ENCODE measurements at regions not wholly inside any gene's neighbourhood (a gene's known extent, or its start where the extent isn't known, plus 50 kb on each side); places are given as distances from the start of the nearest gene placed in this dataset.

DNA sequence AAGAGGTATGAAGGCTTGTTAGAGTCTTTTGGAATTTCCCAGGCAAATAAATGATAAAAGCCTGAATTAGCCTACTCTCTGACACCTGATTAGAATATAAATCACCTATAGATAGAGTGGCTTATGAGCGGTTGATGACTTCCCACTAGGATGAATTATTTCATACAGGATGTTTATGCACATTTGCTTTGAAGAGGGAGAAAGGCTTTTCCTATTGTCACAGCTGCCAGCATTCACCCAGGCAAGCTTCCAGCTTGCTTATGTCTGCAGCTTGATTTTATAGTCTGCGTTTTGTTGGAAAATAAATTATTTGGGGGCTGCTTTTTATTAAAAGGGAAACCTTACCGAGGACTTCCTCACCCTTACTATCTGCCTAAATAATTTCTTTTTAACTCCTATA lies 51.3 kb upstream of the EIF2S2 start:
- Mint-ChIP-seq H3K27me3 (ENCODE audit: insufficient read depth) (peaks cover 4% of the 10 kb centered on the region), H3K4me1 (ENCODE audit: low read depth) (peaks cover 5% of the 10 kb centered on the region), H3K9me3 (no peaks in the 10 kb centered on the region), H3K36me3 (ENCODE audit: low read depth) (no peaks in the 10 kb centered on the region), H3K27ac (no peak overlapping the region), H3K4me3 (no peak overlapping the region)
- intact Hi-C loops (cut with micrococcal nuclease) = no loop called here
- DNase-seq (ENCODE audit: low spot score) = no peak

DNA sequence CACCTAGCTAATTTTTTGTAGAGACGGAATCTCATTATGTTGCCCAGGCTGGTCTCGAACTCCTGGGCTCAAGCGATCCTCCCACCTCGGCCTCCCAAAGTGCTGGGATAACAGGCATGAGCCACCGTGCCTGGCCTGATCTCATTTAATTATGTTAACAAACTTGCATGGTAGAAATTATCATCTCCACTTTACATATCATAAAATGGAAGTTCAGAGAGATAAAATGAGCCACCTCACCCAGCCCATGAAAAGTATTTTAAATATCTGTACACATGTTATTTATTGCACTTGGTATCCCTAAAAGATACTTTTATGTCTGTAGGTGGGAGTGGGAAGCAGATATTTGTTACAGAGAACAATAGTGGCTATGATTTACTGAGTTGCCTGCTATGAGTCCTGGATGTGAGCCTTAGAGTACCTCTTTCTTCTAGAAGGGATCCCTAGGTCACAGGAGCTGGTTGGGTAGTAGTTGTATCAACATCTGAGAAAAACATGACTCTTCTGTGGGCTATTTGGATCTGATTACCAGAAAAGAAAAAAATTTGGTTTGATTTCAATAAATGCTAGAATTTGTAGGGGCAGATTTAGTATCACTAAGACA lies 52.4 kb upstream of the EIF2S2 start:
- H3K36me3 Mint-ChIP-seq (ENCODE audit: low read depth) = no peaks in the 10 kb centered on the region
- peaks cover 4% of the 10 kb centered on the region for H3K27me3 Mint-ChIP-seq (ENCODE audit: insufficient read depth)
- H3K27ac Mint-ChIP-seq = no peak overlapping the region
- H3K9me3 Mint-ChIP-seq = no peaks in the 10 kb centered on the region
- DNase-seq (ENCODE audit: low spot score) = no peak
- peaks cover 5% of the 10 kb centered on the region for H3K4me1 Mint-ChIP-seq (ENCODE audit: low read depth)
- intact Hi-C loops (cut with micrococcal nuclease) = no loop called here
- no peak overlapping the region for H3K4me3 Mint-ChIP-seq

DNA sequence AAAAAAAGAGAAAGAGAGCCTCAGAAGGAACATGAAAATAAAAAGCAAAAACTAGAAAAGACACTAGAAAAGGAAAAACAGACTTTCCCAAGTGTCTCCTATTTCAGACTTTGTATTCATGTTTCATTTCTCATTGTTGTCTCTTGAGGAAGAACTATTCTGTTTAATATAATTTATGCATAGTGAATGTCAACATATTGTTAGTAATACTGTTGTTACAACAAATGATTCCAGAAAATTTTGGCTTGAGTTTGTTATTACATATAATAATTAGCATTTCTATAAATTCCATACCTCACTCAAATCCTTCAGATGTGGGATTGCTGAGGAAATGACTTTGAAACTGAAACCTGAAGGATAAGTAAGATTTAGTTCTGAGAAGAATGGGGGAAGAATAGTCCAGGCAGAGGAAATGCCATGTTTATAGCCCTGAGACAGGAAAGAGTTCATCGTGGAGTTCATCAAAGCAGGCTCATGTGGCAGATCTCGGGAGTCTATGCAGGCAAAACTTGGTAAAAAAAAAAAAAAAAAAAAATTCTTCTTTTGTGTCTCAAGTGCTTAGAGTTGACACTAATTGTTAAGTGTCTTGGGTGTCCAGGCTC lies 53.1 kb upstream of the EIF2S2 start:
- intact Hi-C loops (cut with micrococcal nuclease) = no loop called here
- no peaks in the 10 kb centered on the region for H3K9me3 Mint-ChIP-seq
- no peaks in the 10 kb centered on the region for H3K36me3 Mint-ChIP-seq (ENCODE audit: low read depth)
- no peak for DNase-seq (ENCODE audit: low spot score)
- no peak overlapping the region for H3K4me3 Mint-ChIP-seq
- no peak overlapping the region for H3K27ac Mint-ChIP-seq
- peaks cover 4% of the 10 kb centered on the region for H3K27me3 Mint-ChIP-seq (ENCODE audit: insufficient read depth)
- H3K4me1 Mint-ChIP-seq (ENCODE audit: low read depth) = peaks cover 5% of the 10 kb centered on the region

DNA sequence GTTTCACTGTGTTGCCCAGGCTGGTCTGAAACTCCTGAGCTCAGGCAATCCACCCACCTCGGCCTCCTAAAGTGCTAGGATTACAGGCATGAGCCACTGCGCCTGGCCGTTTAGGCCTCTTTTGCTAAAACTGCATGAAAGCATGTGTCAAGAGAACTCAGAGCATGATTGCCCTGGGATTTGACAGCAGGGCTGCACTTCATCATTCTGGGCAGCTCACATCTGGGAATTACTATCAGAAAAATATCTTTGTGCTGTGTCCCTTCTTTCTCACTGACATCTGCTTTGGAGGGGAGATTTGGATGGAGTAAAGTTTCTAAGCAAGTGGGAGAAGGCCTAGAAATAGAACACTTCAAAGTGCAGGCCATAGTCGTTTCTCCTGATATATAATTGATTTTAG lies 59.6 kb upstream of the EIF2S2 start:
- peaks cover 2% of the 10 kb centered on the region for H3K27me3 Mint-ChIP-seq (ENCODE audit: insufficient read depth)
- no peak overlapping the region for H3K27ac Mint-ChIP-seq
- H3K36me3 Mint-ChIP-seq (ENCODE audit: low read depth) = no peaks in the 10 kb centered on the region
- H3K9me3 Mint-ChIP-seq = no peaks in the 10 kb centered on the region
- intact Hi-C loops (cut with micrococcal nuclease) = no loop called here
- no peak overlapping the region for H3K4me3 Mint-ChIP-seq
- no peak for DNase-seq (ENCODE audit: low spot score)
- no peaks in the 10 kb centered on the region for H3K4me1 Mint-ChIP-seq (ENCODE audit: low read depth)

DNA sequence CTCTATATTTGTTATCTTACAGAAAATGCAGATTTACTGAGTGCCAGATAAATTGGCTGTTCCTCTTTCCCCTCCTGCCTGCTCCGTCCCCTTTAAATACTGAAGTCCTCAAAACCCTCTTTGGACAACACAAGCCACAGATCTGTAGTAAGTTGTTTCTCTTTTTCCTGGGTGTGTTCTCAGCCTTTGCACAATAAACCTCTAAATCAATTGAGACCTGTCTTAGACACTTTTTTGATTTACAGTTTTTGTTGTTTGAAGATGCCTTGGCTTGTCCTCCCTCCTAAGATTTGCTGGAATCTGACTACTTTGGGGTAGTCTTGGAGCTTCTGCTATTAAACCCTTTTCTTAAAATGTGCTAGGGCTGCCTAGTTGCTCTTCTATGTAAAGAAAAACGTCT lies 60.9 kb upstream of the EIF2S2 start:
- Mint-ChIP-seq H3K4me3 (no peak overlapping the region), H3K27me3 (ENCODE audit: insufficient read depth) (no peaks in the 10 kb centered on the region), H3K4me1 (ENCODE audit: low read depth) (no peaks in the 10 kb centered on the region), H3K9me3 (no peaks in the 10 kb centered on the region), H3K27ac (no peak overlapping the region), H3K36me3 (ENCODE audit: low read depth) (no peaks in the 10 kb centered on the region)
- no peak for DNase-seq (ENCODE audit: low spot score)
- intact Hi-C loops (cut with micrococcal nuclease) = no loop called here

DNA sequence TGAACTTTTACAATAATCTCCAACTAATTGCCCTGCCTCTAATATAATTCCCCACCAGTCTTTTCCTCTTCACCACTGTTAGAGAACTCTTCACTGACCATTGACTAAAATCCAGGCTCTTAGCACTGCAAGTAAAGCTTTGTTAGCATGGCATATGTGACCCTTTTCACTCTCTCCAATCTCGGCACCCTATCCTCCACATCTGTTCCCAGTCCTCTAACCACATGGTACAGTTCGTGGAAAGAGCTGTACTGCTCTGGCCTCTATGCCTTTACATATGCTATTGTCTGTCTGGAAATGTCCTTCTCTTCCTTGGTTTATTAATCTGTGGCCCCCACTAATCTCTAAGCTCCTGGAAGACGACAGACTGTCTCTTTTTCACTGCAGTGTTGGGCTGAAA lies 63.0 kb upstream of the EIF2S2 start:
- Mint-ChIP-seq H3K4me1 (ENCODE audit: low read depth) (no peaks in the 10 kb centered on the region), H3K27me3 (ENCODE audit: insufficient read depth) (no peaks in the 10 kb centered on the region), H3K9me3 (no peaks in the 10 kb centered on the region), H3K4me3 (no peak overlapping the region), H3K27ac (no peak overlapping the region), H3K36me3 (ENCODE audit: low read depth) (no peaks in the 10 kb centered on the region)
- DNase-seq (ENCODE audit: low spot score) = no peak
- intact Hi-C loops (cut with micrococcal nuclease) = no loop called here

DNA sequence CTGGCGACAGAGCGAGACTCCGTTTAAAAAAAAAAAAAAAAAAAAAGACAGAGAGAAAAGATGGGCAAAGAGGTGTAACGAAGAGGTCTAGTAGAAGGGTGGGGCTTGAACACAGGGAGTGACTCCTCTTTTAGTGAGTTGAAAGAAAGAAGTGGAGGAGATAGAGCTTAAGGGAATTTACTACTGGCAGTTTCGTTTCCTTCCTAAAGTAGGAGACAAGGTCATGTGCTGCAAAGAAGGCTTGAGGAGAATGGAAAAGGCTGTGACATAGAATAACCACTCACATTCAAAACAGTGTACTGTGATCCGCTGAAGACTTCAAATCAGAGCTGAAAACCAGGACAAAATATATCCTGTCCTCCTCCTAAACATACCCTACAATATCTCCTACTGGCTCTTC lies 63.8 kb upstream of the EIF2S2 start:
- H3K36me3 Mint-ChIP-seq (ENCODE audit: low read depth) = no peaks in the 10 kb centered on the region
- no peak for DNase-seq (ENCODE audit: low spot score)
- intact Hi-C loops (cut with micrococcal nuclease) = no loop called here
- no peak overlapping the region for H3K4me3 Mint-ChIP-seq
- H3K27ac Mint-ChIP-seq = no peak overlapping the region
- no peaks in the 10 kb centered on the region for H3K27me3 Mint-ChIP-seq (ENCODE audit: insufficient read depth)
- no peaks in the 10 kb centered on the region for H3K9me3 Mint-ChIP-seq
- H3K4me1 Mint-ChIP-seq (ENCODE audit: low read depth) = no peaks in the 10 kb centered on the region

DNA sequence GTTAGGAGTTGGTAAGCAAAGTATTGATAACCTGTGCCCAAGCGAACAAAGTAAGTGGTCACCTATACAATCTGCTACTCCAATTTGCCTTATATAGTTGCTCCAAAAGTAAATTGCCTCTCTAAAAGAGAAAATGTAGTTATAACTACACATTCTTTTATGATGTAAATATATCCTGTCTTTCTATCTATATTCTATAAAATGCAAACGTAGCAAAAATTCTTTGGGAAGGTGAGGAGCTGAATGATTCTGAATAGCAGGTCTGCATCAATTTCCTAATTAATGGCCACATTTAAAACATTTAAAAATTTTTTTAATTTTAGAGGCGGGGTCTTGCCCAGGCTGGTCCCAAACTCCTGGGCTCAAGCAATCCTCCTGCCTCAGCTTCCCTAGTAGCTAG lies 64.2 kb upstream of the ASIP start:
- no peaks in the 10 kb centered on the region for H3K36me3 Mint-ChIP-seq (ENCODE audit: low read depth)
- no peak overlapping the region for H3K27ac Mint-ChIP-seq
- H3K4me1 Mint-ChIP-seq (ENCODE audit: low read depth) = no peaks in the 10 kb centered on the region
- H3K4me3 Mint-ChIP-seq = no peak overlapping the region
- no peaks in the 10 kb centered on the region for H3K9me3 Mint-ChIP-seq
- intact Hi-C loops (cut with micrococcal nuclease) = no loop called here
- H3K27me3 Mint-ChIP-seq (ENCODE audit: insufficient read depth) = no peaks in the 10 kb centered on the region
- DNase-seq (ENCODE audit: low spot score) = no peak

DNA sequence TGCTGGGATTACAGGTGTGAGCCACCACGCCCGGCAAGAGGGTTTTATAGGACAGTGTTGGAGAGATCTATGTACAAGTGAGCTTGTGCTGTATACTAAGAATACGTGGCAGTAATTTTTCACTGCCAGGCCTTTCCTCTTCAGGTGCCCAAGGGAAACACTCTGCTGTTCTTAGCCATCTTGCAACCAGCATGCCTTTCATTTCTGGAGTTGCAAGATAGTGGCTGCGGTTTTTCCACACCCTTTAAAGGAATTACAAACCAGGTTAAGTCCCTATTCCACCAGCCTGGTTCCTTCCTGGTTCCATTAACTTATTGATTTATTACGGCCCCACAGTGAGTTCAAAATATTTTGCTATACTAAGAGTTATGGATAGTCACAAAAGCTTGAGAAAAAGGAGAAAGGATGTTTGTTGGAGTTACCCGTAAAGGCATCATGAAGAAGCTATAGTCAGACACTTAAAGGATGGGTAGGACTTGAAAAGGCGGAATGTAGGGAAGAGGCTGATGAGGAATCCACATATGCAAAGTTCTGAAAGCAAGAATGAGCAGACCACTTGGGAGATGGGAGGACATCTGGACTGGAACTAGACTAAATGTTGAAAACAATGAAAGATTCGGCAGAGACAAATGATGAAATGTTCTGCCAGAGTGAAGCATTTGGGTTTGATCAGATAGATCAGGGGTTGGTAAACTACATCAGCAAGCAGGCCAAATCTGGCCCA lies 61.4 kb upstream of the ASIP start:
- intact Hi-C loops (cut with micrococcal nuclease) = no loop called here

DNA sequence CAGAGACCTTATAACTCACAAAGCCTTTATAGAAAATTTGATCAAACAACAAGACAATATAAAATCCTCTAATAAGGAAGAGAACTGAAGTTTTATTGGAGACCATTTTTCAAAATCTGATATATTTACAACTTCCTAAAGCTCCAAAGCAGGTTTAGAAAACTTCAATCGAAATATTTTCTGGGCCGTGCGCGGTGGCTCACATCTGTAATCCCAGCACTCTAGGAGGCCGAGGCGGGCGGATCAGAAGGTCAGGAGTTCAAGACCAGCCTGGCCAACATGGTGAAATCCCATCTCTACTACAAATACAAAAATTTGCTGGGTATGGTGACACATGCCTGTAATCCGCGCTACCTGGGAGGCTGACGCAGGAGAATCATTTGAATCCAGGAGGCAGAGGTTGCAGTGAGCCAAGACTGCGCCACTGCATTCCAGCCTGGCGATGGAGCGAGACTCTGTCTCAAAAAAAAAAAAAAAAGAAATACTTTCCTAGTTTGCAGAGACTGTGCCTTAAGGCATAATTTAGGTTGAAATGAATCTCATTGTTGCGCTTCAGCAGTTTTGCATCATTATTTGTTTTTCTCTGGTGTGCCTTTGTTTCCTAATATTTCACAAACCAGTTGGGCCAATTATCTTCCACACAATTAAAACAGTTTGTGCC lies 60.6 kb upstream of the ASIP start:
- intact Hi-C loops (cut with micrococcal nuclease) = no loop called here
- peaks cover 5% of the 10 kb centered on the region for H3K27me3 Mint-ChIP-seq (ENCODE audit: insufficient read depth)
- H3K4me3 Mint-ChIP-seq = no peak overlapping the region

More for the DNA sequence above, 61.4 kb upstream of the ASIP start:
- no peak overlapping the region for H3K4me3 Mint-ChIP-seq
- peaks cover 5% of the 10 kb centered on the region for H3K27me3 Mint-ChIP-seq (ENCODE audit: insufficient read depth)
- H3K27ac Mint-ChIP-seq = no peak overlapping the region
- H3K4me1 Mint-ChIP-seq (ENCODE audit: low read depth) = no peaks in the 10 kb centered on the region
- no peaks in the 10 kb centered on the region for H3K36me3 Mint-ChIP-seq (ENCODE audit: low read depth)
- H3K9me3 Mint-ChIP-seq = no peaks in the 10 kb centered on the region
- DNase-seq (ENCODE audit: low spot score) = no peak

DNA sequence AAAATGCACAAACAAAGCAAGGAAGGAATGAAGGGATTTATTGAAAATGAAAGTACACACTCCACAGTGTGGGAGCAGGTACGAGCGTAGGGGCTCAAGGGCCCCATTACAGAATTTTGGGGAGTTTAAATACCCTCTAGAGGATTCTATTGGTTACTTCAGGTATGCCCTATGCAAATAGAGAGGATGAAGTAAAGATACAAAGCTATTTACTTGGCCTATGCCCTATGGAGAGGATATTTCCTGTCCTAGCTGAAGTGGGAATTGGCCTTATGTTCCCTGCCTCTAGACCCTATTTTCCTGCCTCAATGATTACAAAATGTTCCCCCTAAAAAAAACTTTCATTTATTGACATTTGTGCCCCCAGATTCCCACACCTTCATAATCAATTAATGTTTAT lies 59.7 kb upstream of the ASIP start:
- Mint-ChIP-seq H3K4me3 (no peak overlapping the region), H3K36me3 (ENCODE audit: low read depth) (no peaks in the 10 kb centered on the region), H3K27me3 (ENCODE audit: insufficient read depth) (peaks cover 8% of the 10 kb centered on the region), H3K4me1 (ENCODE audit: low read depth) (no peaks in the 10 kb centered on the region), H3K9me3 (no peaks in the 10 kb centered on the region), H3K27ac (no peak overlapping the region)
- intact Hi-C loops (cut with micrococcal nuclease) = no loop called here
- DNase-seq (ENCODE audit: low spot score) = no peak

More for the DNA sequence above, 60.6 kb upstream of the ASIP start:
- no peaks in the 10 kb centered on the region for H3K36me3 Mint-ChIP-seq (ENCODE audit: low read depth)
- no peak overlapping the region for H3K27ac Mint-ChIP-seq
- no peaks in the 10 kb centered on the region for H3K9me3 Mint-ChIP-seq
- no peak for DNase-seq (ENCODE audit: low spot score)
- no peaks in the 10 kb centered on the region for H3K4me1 Mint-ChIP-seq (ENCODE audit: low read depth)

DNA sequence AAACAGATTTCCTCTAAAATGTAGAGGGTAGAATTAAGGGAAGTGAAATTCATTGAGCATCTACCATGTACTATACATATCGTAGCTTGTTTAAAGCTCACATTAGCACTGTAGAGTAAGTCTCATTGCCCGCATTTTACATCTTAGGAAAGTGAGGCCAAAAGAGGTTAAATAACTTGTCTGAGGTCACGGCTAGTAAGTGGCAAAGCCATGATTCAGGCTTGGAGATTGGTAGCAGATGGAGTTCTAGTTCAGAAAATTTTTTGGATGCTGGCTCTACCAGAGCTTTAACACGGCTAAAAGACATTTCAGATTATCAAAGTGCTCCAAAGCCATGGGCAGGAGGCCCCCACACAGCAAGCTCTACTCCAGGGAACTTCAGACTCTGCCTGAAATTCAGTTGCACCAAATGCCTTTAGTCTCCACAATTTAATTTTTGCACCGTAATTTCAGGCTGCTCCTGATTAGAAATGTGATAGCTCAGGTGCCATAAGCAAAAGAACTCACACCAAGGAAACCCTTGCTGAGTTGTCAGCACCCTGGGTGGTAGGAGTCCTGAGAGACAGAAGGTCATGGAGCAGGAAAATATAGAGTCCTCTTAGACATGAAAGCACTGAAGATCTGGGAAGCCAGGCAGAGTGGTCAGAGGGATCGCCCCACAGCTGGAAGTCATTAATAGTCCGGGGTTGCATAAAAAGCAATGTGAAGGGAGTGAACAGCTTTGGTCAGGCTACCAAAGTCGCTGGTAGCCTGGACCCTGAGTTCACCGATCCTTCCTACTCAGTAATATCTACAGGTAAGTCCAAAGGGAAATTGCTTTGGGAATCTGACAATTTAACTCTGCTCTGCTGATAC lies 55.2 kb upstream of the ASIP start:
- intact Hi-C loops (cut with micrococcal nuclease) = no loop called here
- peaks cover 18% of the 10 kb centered on the region for H3K27me3 Mint-ChIP-seq (ENCODE audit: insufficient read depth)
- no peaks in the 10 kb centered on the region for H3K9me3 Mint-ChIP-seq
- no peaks in the 10 kb centered on the region for H3K4me1 Mint-ChIP-seq (ENCODE audit: low read depth)
- H3K27ac Mint-ChIP-seq = no peak overlapping the region
- no peak overlapping the region for H3K4me3 Mint-ChIP-seq
- DNase-seq (ENCODE audit: low spot score) = no peak
- no peaks in the 10 kb centered on the region for H3K36me3 Mint-ChIP-seq (ENCODE audit: low read depth)
